ENCODE measurements at regions not wholly inside any gene's neighbourhood (a gene's known extent, or its start where the extent isn't known, plus 50 kb on each side); places are given as distances from the start of the nearest gene placed in this dataset.
A peak's percentile ranks its signal among the peaks of the same experiment; 100 is the strongest.

DNA sequence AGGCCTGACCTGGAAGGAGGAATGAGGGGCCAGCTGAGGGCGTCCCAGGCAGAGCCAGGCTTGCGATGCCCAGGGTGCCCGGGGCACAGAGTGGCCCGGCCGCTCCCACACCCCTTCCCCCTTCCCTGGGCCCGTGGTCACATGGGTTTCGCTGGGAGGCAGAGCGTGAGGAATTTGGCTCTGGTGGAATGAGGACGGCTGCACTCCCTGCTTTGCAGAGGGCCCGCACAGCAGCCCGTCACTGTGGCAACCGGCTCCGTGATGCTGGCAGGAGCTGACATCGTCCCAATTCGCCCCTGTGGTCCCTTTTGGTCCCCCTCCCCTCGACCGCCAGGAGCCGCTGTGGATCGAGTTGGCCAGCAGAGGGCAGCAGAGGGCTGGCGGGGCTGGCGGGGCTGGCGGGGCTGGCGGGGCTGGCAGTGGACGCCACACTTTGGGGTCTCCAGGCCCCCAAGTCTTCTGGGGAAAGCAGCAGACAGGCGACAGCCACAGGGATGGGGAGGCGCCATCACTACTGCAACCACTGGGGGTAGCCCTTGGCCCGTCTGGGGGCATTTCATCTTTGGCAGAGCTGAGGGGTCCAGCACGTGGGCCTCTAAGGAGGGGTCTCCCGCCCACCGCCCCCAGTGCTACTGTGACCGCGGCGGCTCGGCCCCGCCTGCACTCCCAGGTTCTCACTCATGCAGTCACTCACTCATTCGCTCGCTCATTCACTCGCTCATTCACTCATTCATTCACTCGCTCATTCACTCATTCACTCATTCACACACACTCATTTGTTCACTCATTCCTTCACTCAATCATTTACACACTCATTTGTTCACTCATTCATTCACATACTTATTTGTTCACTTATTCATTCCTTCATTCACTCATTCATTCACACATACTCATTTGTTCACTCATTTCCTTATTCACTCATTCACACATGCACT is 49.7 kb upstream of the BHLHE23 start:
- TF ChIP-seq, protein P1, sequence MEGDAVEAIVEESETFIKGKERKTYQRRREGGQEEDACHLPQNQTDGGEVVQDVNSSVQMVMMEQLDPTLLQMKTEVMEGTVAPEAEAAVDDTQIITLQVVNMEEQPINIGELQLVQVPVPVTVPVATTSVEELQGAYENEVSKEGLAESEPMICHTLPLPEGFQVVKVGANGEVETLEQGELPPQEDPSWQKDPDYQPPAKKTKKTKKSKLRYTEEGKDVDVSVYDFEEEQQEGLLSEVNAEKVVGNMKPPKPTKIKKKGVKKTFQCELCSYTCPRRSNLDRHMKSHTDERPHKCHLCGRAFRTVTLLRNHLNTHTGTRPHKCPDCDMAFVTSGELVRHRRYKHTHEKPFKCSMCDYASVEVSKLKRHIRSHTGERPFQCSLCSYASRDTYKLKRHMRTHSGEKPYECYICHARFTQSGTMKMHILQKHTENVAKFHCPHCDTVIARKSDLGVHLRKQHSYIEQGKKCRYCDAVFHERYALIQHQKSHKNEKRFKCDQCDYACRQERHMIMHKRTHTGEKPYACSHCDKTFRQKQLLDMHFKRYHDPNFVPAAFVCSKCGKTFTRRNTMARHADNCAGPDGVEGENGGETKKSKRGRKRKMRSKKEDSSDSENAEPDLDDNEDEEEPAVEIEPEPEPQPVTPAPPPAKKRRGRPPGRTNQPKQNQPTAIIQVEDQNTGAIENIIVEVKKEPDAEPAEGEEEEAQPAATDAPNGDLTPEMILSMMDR (conservative IDR thresholded peaks at IDR 0.05; ENCODE audit: low read depth, low read length), result peak; percentile 97
- TF ChIP-seq EZH2 (IDR thresholded peaks at IDR 0.05; ENCODE audit: borderline replicate concordance, low read depth, low read length, poor library complexity, severe bottlenecking), result no peak

Measured in A673 (cell line).